SK-N-SH treated with all-trans-retinoic acid at 6 μM for 48 hours (cell line): ENCODE measurements at regions not wholly inside any gene's neighbourhood (a gene's known extent, or its start where the extent isn't known, plus 50 kb on each side); places are given as distances from the start of the nearest gene placed in this dataset.

Experiments used
- ARNTL ChIP-seq: fragments of 450-650 bp; formaldehyde crosslinking; IDR thresholded peaks from 2 replicates; pipeline ENCODE4 v1.5.0; 2020; ENCODE audit warnings: low read depth, mild to moderate bottlenecking, moderate library complexity, borderline replicate concordance
- CREB5 ChIP-seq: fragments of 250-450 bp; sonication (Bioruptor Pico); IDR thresholded peaks from 2 replicates; pipeline ENCODE4 v1.5.1; 2020; ENCODE audit warnings: low read depth, mild to moderate bottlenecking, moderate library complexity
- GLIS3 ChIP-seq: fragments of 250-450 bp; sonication (Bioruptor Pico); IDR thresholded peaks from 2 replicates; pipeline ENCODE4 v1.5.0; 2020; ENCODE audit warnings: mild to moderate bottlenecking, moderate library complexity
- PATZ1 ChIP-seq: fragments of 250-450 bp; sonication (Bioruptor Pico); IDR thresholded peaks from 2 replicates; pipeline ENCODE4 v1.8.0; 2020; ENCODE audit warnings: mild to moderate bottlenecking, moderate library complexity, borderline replicate concordance
- PPARA ChIP-seq: fragments of 250-450 bp; sonication (Bioruptor Pico); IDR thresholded peaks from 2 replicates; pipeline ENCODE4 v1.5.0; 2020; ENCODE audit warnings: mild to moderate bottlenecking, borderline replicate concordance
- TSHZ2 ChIP-seq: fragments of 250-450 bp; sonication (Bioruptor Pico); IDR thresholded peaks from 2 replicates; pipeline ENCODE4 v1.5.0; 2020; ENCODE audit warnings: mild to moderate bottlenecking, moderate library complexity
- ZFP3 ChIP-seq: fragments of 250-450 bp; sonication (Bioruptor Pico); IDR thresholded peaks from 2 replicates; pipeline ENCODE4 v1.5.0; 2020; ENCODE audit warnings: mild to moderate bottlenecking, moderate library complexity
- ZFP30 ChIP-seq: fragments of 450-650 bp; formaldehyde crosslinking; IDR thresholded peaks from 2 replicates; pipeline ENCODE4 v1.5.0; 2022; ENCODE audit warnings: mild to moderate bottlenecking, moderate library complexity
- ZNF565 ChIP-seq: fragments of 450-650 bp; formaldehyde crosslinking; conservative IDR thresholded peaks from 2 replicates; pipeline ENCODE4 v1.5.0; 2020; ENCODE audit warnings: low read depth, mild to moderate bottlenecking, moderate library complexity
- ZNF8 ChIP-seq: fragments of 450-650 bp; formaldehyde crosslinking; IDR thresholded peaks from 2 replicates; pipeline ENCODE4 v1.5.0; 2020; ENCODE audit warnings: mild to moderate bottlenecking, moderate library complexity

GRCh38 chr10:120002785-120003184 is 110.3 kb downstream of the SEC23IP start:
- TF ChIP-seq PPARA (CRISPR knock-in tag) (no peak), ARNTL (CRISPR knock-in tag) (no peak), ZFP30 (no peak), ZFP3 (no peak), ZNF8 (CRISPR knock-in tag) (no peak), CREB5 (CRISPR knock-in tag) (no peak), TSHZ2 (CRISPR knock-in tag) (no peak), ZNF565 (CRISPR knock-in tag) (no peak), GLIS3 (CRISPR knock-in tag) (no peak), PATZ1 (no peak)
